Tibial nerve (tissue), 3 donors: ENCODE measurements at regions not wholly inside any gene's neighbourhood (a gene's known extent, or its start where the extent isn't known, plus 50 kb on each side); places are given as distances from the start of the nearest gene placed in this dataset.

Experiments used
- POLR2A ChIP-seq, 2 donors: fragments of 450-650 bp; IDR thresholded peaks; one replicate each; pipeline ENCODE4 v1.6.1; 2017; ENCODE audit warnings: antibody characterized with exemption in 2 of 2, mild to moderate bottlenecking in 2 of 2, moderate library complexity in 2 of 2
- TF ChIP-seq, protein P1 (sequence below), 5 experiments: fragments of 200-600 bp in 3 of 5; fragments of 450-650 bp in 2 of 5; sonication (generic) in 3 of 5; IDR thresholded peaks; one replicate each; pipeline ENCODE4 v1.5.1; 2016 to 2019; ENCODE audit warnings: antibody characterized with exemption in 5 of 5, mild to moderate bottlenecking in 3 of 5, moderate library complexity in 2 of 5

DNA sequence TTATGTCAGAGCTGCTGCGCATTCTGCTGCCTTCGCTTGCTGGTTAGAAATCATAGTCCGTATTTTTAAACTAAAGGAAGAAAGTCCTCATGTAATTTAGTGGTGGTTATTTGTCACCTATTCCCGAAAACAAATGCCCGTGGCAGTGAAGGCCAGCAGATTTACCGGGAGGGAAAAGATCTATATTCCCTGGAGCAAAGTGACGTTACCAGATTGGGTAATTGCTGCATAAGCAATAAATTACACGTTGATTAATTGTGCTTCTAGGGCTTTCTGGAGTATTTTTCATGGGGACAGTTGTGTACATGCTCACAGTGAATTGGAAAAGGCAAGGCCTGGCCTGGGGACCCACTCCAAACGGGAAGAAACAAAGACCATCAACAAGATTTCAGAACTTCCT, 298.7 kb downstream of the NPHP4 start:
- TF ChIP-seq, protein P1, sequence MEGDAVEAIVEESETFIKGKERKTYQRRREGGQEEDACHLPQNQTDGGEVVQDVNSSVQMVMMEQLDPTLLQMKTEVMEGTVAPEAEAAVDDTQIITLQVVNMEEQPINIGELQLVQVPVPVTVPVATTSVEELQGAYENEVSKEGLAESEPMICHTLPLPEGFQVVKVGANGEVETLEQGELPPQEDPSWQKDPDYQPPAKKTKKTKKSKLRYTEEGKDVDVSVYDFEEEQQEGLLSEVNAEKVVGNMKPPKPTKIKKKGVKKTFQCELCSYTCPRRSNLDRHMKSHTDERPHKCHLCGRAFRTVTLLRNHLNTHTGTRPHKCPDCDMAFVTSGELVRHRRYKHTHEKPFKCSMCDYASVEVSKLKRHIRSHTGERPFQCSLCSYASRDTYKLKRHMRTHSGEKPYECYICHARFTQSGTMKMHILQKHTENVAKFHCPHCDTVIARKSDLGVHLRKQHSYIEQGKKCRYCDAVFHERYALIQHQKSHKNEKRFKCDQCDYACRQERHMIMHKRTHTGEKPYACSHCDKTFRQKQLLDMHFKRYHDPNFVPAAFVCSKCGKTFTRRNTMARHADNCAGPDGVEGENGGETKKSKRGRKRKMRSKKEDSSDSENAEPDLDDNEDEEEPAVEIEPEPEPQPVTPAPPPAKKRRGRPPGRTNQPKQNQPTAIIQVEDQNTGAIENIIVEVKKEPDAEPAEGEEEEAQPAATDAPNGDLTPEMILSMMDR (IDR thresholded peaks at IDR 0.05), result no peak
- TF ChIP-seq POLR2A (IDR thresholded peaks at IDR 0.05), result no peak
